ENCODE measurements at regions not wholly inside any gene's neighbourhood (a gene's known extent, or its start where the extent isn't known, plus 50 kb on each side); places are given as distances from the start of the nearest gene placed in this dataset.
"Not testable (repeated sequence)": the region's sequence is repeated elsewhere in the genome, so short reads cannot be mapped to it uniquely, and the experiment has no call there.

DNA sequence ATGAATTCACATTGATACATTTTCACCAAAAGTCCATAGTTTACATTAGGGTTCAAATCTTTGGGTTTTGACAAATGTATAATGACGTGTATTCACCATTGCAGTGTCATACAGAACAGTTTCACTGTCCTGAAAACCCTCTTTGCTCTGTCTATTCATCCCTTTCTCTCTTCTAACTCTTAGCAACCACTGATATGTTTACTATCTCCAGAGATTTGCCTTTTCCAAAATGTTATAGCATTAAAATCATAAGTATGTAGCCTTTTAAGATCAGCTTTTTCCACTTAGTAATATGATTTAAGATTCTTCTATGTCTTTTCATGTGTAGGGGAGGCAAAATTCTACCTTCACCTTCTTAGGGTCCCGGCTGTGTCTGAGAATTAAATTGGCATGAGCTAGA lies 203.8 kb downstream of the TPRG1 start:
- Histone ChIP-seq H3K27me3 (ENCODE audit: control insufficient read depth, insufficient read depth, low read length) (no peaks in the 10 kb centered on the region), H3K27ac (ENCODE audit: low read depth in 2 of 2, low read length in 2 of 2) (no peak overlapping the region), H3K9ac (ENCODE audit: low read length in 3 of 3) (no peak overlapping the region), H3K4me3 (ENCODE audit: low read length in 3 of 3) (no peak overlapping the region), H3K36me3 (ENCODE audit: control insufficient read depth in 2 of 3, insufficient read depth in 3 of 3, low read length in 3 of 3) (no peaks in the 10 kb centered on the region), H3K4me1 (ENCODE audit: control insufficient read depth in 2 of 3, insufficient read depth in 2 of 3, low read depth in 1 of 3, low read length in 3 of 3) (no peaks in the 10 kb centered on the region), H3K9me3 (ENCODE audit: control insufficient read depth in 2 of 3, insufficient read depth in 1 of 3, low read length in 3 of 3) (peaks cover 0 to 4% (median 0%) of the 10 kb centered on the region in 3 donors)
- no peak for FAIRE-seq
- TF ChIP-seq, protein P1, sequence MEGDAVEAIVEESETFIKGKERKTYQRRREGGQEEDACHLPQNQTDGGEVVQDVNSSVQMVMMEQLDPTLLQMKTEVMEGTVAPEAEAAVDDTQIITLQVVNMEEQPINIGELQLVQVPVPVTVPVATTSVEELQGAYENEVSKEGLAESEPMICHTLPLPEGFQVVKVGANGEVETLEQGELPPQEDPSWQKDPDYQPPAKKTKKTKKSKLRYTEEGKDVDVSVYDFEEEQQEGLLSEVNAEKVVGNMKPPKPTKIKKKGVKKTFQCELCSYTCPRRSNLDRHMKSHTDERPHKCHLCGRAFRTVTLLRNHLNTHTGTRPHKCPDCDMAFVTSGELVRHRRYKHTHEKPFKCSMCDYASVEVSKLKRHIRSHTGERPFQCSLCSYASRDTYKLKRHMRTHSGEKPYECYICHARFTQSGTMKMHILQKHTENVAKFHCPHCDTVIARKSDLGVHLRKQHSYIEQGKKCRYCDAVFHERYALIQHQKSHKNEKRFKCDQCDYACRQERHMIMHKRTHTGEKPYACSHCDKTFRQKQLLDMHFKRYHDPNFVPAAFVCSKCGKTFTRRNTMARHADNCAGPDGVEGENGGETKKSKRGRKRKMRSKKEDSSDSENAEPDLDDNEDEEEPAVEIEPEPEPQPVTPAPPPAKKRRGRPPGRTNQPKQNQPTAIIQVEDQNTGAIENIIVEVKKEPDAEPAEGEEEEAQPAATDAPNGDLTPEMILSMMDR (IDR thresholded peaks at IDR 0.05; ENCODE audit: borderline replicate concordance, extremely low read depth, insufficient read depth) = no peak
- intact Hi-C loops (cut with DNase I) = no loop called here
- no peak for DNase-seq

DNA sequence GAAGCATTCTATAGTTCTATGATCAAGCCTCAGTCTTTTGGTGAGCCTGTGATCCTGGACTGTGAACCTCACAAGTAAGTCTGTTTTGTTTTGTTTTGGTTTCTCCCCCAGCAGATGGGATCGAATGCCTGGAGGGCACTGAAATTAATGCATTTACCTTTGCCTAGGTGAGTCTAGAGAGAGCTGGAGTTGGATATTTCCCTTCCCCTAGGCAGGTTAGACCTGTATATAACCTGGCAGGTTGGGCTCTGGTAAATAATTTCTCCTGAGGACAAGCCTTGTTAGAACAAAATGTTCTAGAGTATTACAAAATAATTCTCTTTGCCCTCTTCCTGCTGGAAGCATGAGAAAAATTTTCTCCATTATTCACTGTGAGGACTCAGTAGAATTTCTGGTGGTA lies 211.9 kb downstream of the TPRG1 start:
- no peak overlapping the region for H3K27ac ChIP-seq (ENCODE audit: low read depth in 2 of 2, low read length in 2 of 2)
- DNase-seq (no peak), FAIRE-seq (no peak)
- no peaks in the 10 kb centered on the region for H3K9me3 ChIP-seq (ENCODE audit: control insufficient read depth in 2 of 3, insufficient read depth in 1 of 3, low read length in 3 of 3)
- intact Hi-C loops (cut with DNase I) = no loop called here
- no peak overlapping the region for H3K4me3 ChIP-seq (ENCODE audit: low read length in 3 of 3)
- no peaks in the 10 kb centered on the region for H3K27me3 ChIP-seq (ENCODE audit: control insufficient read depth, insufficient read depth, low read length)
- H3K36me3 ChIP-seq (ENCODE audit: control insufficient read depth in 2 of 3, insufficient read depth in 3 of 3, low read length in 3 of 3) = no peaks in the 10 kb centered on the region
- H3K9ac ChIP-seq (ENCODE audit: low read length in 3 of 3) = no peak overlapping the region
- TF ChIP-seq, protein P1 (IDR thresholded peaks at IDR 0.05; ENCODE audit: borderline replicate concordance, extremely low read depth, insufficient read depth) = no peak
- H3K4me1 ChIP-seq (ENCODE audit: control insufficient read depth in 2 of 3, insufficient read depth in 2 of 3, low read depth in 1 of 3, low read length in 3 of 3) = peaks cover 0 to 3% (median 0%) of the 10 kb centered on the region in 3 donors

DNA sequence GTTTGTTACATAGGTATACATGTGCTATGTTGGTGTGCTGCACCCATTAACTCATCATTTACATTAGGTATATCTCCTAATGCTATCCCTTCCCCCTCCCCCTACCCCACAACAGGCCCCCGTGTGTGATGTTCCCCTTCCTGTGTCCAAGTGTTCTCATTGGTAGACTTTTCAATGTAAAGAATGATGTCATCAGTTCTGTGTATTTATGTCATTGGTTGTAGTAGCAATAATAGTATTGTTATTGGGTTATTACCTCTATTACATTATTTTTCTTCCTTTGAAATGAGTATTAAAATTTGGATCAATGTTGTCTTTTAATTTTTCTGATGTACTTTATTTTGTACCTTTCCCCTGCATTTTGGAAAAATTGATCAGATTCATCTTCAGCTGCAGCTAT lies 214.1 kb downstream of the TPRG1 start:
- H3K36me3 ChIP-seq (ENCODE audit: control insufficient read depth in 2 of 3, insufficient read depth in 3 of 3, low read length in 3 of 3); H3K9me3 ChIP-seq (ENCODE audit: control insufficient read depth in 2 of 3, insufficient read depth in 1 of 3, low read length in 3 of 3); FAIRE-seq; DNase-seq; H3K4me3 ChIP-seq (ENCODE audit: low read length in 3 of 3); intact Hi-C loops (cut with DNase I); H3K9ac ChIP-seq (ENCODE audit: low read length in 3 of 3); H3K4me1 ChIP-seq (ENCODE audit: control insufficient read depth in 2 of 3, insufficient read depth in 2 of 3, low read depth in 1 of 3, low read length in 3 of 3); H3K27ac ChIP-seq (ENCODE audit: low read depth in 2 of 2, low read length in 2 of 2); H3K27me3 ChIP-seq (ENCODE audit: control insufficient read depth, insufficient read depth, low read length): not testable (repeated sequence)

DNA sequence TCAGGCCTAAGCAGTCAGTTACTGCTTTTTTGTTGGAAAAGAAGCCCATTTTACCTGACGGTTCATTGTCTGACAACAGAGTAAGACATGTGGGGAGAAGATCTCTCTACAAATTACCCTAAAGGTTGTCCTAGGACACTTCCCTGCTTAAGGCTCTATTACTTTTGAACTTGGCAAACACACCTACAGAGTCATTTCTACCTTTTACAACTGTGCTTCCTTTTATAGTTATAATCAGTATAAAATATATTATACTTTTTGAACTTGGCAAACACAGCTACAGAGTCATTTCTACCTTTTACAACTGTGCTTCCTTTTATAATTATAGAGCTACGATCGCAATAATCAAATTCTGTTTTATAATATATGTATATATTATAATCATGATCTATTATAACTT lies 215.0 kb downstream of the TPRG1 start:
- Histone ChIP-seq H3K27ac (ENCODE audit: low read depth in 2 of 2, low read length in 2 of 2) (no peak overlapping the region), H3K4me3 (ENCODE audit: low read length in 3 of 3) (no peak overlapping the region), H3K27me3 (ENCODE audit: control insufficient read depth, insufficient read depth, low read length) (no peaks in the 10 kb centered on the region), H3K9me3 (ENCODE audit: control insufficient read depth in 2 of 3, insufficient read depth in 1 of 3, low read length in 3 of 3) (no peaks in the 10 kb centered on the region), H3K36me3 (ENCODE audit: control insufficient read depth in 2 of 3, insufficient read depth in 3 of 3, low read length in 3 of 3) (no peaks in the 10 kb centered on the region), H3K9ac (ENCODE audit: low read length in 3 of 3) (no peak overlapping the region), H3K4me1 (ENCODE audit: control insufficient read depth in 2 of 3, insufficient read depth in 2 of 3, low read depth in 1 of 3, low read length in 3 of 3) (peaks cover 0 to 3% (median 0%) of the 10 kb centered on the region in 3 donors)
- TF ChIP-seq, protein P1 (IDR thresholded peaks at IDR 0.05; ENCODE audit: borderline replicate concordance, extremely low read depth, insufficient read depth) = no peak
- DNase-seq (no peak), FAIRE-seq (no peak)
- intact Hi-C loops (cut with DNase I) = no loop called here

Measured in kidney (tissue), 13 donors.